GM18520 (cell line): ENCODE measurements at regions not wholly inside any gene's neighbourhood (a gene's known extent, or its start where the extent isn't known, plus 50 kb on each side); places are given as distances from the start of the nearest gene placed in this dataset.

ENCODE experiments used
- ATAC-seq: cut with Tn5 transposase; IDR thresholded peaks from one replicate; pipeline ENCODE4 v1.9.1; 2021; ENCODE audit not compliant: unreplicated experiment

DNA sequence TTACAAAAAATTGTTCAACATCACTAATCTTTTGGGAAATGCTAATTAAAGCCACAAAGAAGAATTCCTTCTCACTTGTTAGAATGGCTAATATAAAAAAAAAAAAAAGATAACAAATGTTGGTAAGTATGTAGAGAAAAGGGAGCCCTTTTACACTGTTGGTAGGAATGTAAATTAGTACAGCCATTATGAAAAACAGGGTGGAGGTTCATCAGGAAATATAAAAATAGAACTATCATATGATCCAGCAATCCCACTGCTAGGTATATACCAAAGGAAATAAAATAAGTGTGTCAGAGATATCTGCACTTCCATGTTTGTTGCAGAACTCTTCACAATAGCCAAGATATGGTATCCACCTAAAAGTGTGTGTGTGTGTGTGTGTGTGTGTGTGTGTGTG lies 83.5 kb upstream of the RGMB start:
- no peak for ATAC-seq

DNA sequence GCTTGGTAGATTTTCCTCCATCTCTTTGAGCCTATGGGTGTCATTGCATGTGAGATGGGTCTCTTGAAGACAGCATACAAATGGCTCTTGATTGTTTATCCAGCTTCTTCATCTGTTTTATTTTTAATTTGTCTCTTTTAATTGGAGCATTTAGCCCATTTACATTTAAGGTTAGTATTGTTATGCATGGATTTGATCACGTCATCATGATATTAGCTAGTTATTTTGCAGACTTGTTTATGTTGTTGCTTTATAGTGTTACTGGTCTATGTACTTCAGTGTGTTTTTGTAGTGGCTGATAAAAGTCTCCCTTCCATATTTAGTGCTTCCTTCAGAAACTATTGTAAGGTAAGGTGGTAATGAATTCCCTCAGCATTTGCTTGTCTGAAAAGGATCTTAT lies 78.6 kb upstream of the RGMB start:
- no peak for ATAC-seq

DNA sequence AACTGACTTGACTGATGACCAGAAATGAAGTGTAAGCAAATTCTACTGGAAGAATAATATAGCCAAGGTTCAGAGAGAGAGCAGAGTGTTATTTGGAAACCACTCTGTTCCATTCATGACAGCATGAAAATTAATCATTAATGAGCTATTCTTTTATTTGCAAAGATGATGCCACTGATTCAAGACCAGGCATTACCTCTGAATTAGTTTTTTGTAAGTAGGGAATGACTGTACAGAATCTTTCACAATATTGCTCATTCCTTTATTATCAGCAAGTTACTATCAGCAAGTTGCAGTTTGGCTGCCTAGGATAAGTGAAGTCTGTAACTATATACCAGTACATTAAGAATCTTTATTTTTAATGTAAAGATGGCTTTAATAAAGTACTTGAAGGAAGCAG lies 75.1 kb upstream of the RGMB start:
- ATAC-seq: no peak

DNA sequence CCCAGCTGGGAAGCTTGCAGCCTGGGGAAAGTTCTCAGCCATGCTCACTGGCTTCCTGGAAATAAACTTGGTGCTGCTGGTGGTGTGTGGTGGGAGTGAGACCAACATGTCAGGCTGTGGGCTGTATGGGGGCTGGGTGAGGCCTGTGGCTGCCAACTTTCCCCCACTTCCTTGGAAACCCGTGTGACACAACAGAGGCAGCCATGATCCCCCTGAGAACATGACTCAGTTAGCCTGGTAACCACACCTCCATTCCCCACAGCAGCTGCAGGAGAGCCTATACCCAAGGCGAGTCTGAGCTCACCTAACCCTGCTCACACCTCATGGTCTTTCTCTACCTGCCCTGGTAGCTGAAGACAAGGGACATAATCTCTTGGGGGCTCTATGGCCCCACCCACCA lies 72.7 kb upstream of the RGMB start:
- no peak for ATAC-seq

DNA sequence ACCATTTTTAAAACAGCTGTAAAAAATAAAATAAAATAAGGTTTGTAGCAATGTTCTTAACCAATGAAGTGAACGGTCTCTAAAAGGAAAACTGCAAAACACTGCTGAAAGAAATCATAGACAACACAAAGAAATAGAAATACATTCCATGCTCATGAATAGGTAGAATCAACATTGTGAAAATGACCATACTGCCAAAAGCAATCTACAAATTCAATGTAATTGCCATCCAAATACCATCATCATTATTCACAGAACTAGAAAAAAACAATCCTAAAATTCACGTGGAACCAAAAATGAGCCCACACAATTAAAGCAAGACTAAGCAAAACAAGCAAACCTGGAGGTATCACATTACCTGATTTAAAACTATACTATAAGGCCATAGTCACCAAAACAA lies 67.6 kb upstream of the RGMB start:
- no peak for ATAC-seq

DNA sequence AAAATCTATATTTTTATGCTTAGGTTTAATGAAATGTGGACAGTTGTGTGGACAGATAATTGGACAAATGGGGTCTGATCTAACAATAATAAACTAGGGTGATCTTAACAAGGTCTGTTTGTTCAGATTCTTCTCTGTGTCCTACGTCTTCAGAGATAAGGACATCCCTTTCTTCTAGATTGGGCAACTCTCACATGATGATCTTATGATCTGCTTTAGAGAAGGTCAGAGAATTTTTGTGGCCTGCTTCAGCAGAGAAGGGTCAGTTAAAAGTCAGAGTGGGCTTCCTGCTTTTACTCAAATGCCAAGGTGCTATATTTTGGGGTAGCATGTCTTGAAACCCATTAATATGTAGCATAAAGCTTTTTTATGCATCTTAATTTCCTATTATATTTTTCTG lies 63.8 kb upstream of the RGMB start:
- no peak for ATAC-seq

DNA sequence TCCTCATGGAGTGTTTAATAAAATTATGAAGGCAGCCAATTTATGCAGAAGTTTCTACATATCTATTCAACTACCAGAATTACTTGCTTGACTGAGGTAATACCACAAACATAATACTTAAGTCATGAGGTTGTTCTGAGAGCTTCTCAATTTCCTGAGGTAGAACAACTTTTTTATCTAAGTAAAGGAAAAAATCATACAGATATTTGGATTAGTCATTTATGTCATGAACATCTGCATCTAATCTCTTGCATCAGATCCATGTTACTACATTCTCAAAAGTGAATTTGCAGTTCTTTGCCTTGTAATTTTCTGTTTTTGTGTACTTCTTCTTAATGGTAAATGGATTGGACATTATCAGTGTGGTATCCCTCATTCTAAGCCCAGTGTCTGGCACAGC lies 60.4 kb upstream of the RGMB start:
- no peak for ATAC-seq

DNA sequence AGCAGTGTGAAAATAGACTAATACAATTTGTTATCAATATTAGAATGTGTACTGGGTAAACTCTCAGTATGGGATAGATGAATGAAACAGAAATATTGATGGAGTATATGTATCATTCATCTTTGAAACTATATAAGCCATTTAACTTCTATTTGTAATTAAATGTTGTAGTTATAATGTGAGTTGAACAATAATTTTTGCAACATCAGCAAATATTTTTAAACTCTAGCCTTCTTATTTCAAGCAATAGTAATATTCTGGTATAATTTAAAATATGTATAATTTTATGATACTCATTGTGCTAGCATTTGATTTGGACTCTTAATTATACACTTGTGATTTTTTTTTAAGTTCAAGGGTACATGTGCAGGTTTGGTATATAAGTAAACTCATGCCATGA lies 59.6 kb upstream of the RGMB start:
- ATAC-seq: no peak

DNA sequence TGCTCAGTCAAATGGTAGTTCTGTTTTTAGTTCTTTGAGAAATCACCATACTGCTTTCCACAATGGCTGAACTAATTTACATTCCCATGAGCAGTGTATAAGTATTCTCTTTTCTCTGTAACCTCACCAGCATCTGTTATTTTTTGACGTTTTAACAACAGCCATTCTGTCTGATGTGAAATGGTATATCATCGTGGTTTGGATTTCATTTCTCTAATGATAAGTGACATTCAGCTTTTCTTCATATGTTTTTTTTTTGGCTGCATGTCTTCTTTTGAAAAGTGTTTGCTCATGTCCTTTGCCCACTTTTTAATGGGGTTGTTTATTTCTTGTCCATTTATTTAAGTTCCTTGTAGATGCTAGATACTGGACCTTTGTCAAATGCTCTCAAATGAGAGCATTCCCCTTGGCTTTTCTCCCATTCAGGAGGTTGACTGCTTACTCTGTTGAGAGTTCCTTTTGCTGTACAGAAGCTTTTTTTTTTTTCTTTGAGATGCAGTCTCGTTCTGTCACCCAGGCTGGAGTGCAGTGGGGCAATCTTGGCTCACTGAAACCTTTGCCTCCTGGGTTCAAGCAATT lies 58.7 kb upstream of the RGMB start:
- ATAC-seq: no peak

DNA sequence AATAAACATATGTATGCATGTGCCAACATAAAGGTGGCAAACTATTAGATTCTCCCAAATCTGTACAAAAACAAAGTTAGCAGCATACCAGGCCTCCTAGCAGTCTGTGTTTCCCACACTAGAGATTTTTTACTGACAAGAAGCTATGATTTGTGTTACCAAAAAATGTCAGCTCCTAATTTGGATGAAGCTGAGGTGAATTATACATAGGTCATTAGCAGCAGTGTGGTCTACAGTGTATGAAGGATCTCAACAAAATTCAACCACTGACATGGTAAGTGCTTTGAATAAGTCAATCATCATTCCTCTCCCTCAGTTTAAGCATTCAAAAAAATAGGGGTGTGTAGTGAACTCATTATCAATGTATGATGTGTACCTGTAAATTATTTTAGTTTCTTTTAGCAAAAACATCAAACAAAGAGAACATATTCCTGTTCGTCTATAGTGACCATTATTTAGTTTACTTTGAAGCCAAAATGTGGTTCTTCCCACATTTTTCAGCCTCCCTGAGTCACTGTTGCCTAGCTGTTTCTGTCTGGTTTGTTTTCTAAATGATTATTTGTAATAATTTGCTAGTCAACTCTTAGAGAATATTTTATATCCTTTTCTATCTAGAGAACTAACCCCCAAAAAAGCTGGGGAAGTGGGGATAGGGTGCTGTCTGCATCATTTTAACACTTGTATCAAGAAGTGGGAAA lies 52.1 kb upstream of the RGMB start:
- no peak for ATAC-seq

DNA sequence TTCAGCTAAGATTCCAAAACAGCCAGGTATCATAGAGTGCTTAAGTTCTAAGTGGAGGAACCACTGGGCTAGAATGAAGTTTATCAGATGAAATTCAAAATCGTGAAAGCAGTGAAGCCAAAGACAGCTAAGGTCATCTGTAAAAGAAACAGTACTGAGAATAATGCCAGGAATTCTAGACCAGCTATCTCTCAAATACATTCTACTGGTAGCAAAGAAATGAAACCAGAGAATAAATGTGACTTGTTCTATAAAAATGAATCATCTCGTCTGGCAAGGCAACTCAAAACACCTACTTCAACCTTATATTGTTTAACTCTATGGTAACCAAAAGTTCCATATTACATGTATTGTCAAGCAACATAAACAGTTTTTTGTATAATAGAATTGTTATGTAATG lies 51.3 kb upstream of the RGMB start:
- ATAC-seq: no peak

DNA sequence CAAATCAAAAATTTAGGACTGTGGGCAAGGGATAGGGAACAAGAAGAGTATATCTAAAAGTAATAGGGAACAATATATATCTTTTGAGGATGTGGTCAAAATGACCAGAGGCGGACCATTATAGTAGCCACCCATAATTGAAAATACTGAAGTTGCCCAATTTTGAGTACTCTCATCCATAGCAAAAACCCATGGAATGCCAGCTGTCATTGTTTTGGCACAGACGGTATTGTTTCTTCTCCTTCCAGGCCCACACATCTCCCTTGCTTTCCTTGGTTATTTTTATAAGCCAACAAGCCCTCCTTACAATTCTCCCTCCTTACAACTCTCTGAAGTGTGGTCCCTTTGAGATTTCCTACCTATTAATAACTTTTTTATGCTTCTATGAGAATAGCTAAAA lies 50.4 kb upstream of the RGMB start:
- no peak for ATAC-seq
